HFFc6 (cell line): ENCODE measurements at regions not wholly inside any gene's neighbourhood (a gene's known extent, or its start where the extent isn't known, plus 50 kb on each side); places are given as distances from the start of the nearest gene placed in this dataset.

Source experiments
- DNase-seq: peaks from one replicate; pipeline ENCODE4 v3.0.0-alpha.2; 2018
- H3K27ac Mint-ChIP-seq: 2 replicates; pipeline ENCODE4 v1.8.0; 2020; ENCODE audit warnings: mild to moderate bottlenecking, mixed read lengths
- H3K27me3 Mint-ChIP-seq: 2 replicates; pipeline ENCODE4 v1.8.0; 2021; ENCODE audit warnings: mild to moderate bottlenecking, moderate library complexity, mixed read lengths; ENCODE audit not compliant: insufficient read depth
- H3K36me3 Mint-ChIP-seq: 2 replicates; pipeline ENCODE4 v1.8.0; 2021; ENCODE audit warnings: low read depth, mixed read lengths
- H3K4me1 Mint-ChIP-seq: 2 replicates; pipeline ENCODE4 v1.8.0; 2020; ENCODE audit warnings: low read depth, mixed read lengths
- H3K4me3 Mint-ChIP-seq: 2 replicates; pipeline ENCODE4 v1.8.0; 2020; ENCODE audit warnings: mild to moderate bottlenecking, moderate library complexity, mixed read lengths
- H3K9me3 Mint-ChIP-seq: 2 replicates; pipeline ENCODE4 v1.8.0; 2020; ENCODE audit warnings: mild to moderate bottlenecking, mixed read lengths
- CTCF ChIP-seq: fragments of 200-600 bp; sonication (generic); IDR thresholded peaks from 2 replicates; pipeline ENCODE4 v1.5.0; 2021; ENCODE audit warnings: antibody characterized with exemption, mild to moderate bottlenecking

GRCh38 chr4:81838586-81838985, 366.9 kb upstream of the RASGEF1B start:
- H3K36me3 Mint-ChIP-seq = no peaks in the 10 kb centered on the region
- H3K27ac Mint-ChIP-seq = no peak overlapping the region
- H3K4me1 Mint-ChIP-seq = no peaks in the 10 kb centered on the region
- DNase-seq = no peak
- no peak overlapping the region for H3K4me3 Mint-ChIP-seq
- H3K27me3 Mint-ChIP-seq = no peaks in the 10 kb centered on the region
- no peak for TF ChIP-seq CTCF
- peaks cover 19% of the 10 kb centered on the region for H3K9me3 Mint-ChIP-seq

- Mint-ChIP-seq H3K9me3 (peaks cover 30% of the 10 kb centered on the region), H3K4me3 (no peak overlapping the region), H3K27ac (no peak overlapping the region), H3K27me3 (no peaks in the 10 kb centered on the region), H3K4me1 (no peaks in the 10 kb centered on the region), H3K36me3 (no peaks in the 10 kb centered on the region)
- TF ChIP-seq CTCF = no peak
- DNase-seq = no peak
Measured at GRCh38 chr4:81836716-81837115, 365.0 kb upstream of the RASGEF1B start.

- Mint-ChIP-seq H3K36me3 (no peaks in the 10 kb centered on the region), H3K27me3 (no peaks in the 10 kb centered on the region), H3K27ac (no peak overlapping the region), H3K4me3 (no peak overlapping the region), H3K4me1 (no peaks in the 10 kb centered on the region), H3K9me3 (peaks cover 25% of the 10 kb centered on the region)
- DNase-seq = no peak
- no peak for TF ChIP-seq CTCF
Measured at GRCh38 chr4:81833576-81833975, 361.9 kb upstream of the RASGEF1B start.

- H3K36me3 Mint-ChIP-seq = no peaks in the 10 kb centered on the region
- H3K4me3 Mint-ChIP-seq = no peak overlapping the region
- TF ChIP-seq CTCF = no peak
- no peak for DNase-seq
- H3K9me3 Mint-ChIP-seq = peaks cover 31% of the 10 kb centered on the region
- no peak overlapping the region for H3K27ac Mint-ChIP-seq
- no peaks in the 10 kb centered on the region for H3K27me3 Mint-ChIP-seq
- no peaks in the 10 kb centered on the region for H3K4me1 Mint-ChIP-seq
Measured at GRCh38 chr4:81828991-81829390, 357.3 kb upstream of the RASGEF1B start.

GRCh38 chr4:81827577-81828202, 356.0 kb upstream of the RASGEF1B start:
- H3K4me3 Mint-ChIP-seq = no peak overlapping the region
- no peaks in the 10 kb centered on the region for H3K27me3 Mint-ChIP-seq
- DNase-seq = no peak
- no peaks in the 10 kb centered on the region for H3K36me3 Mint-ChIP-seq
- H3K9me3 Mint-ChIP-seq = peaks cover 21% of the 10 kb centered on the region
- H3K4me1 Mint-ChIP-seq = no peaks in the 10 kb centered on the region
- no peak overlapping the region for H3K27ac Mint-ChIP-seq
- TF ChIP-seq CTCF = no peak
